ENCODE measurements at regions not wholly inside any gene's neighbourhood (a gene's known extent, or its start where the extent isn't known, plus 50 kb on each side); places are given as distances from the start of the nearest gene placed in this dataset.
"Not testable (repeated sequence)": the region's sequence is repeated elsewhere in the genome, so short reads cannot be mapped to it uniquely, and the experiment has no call there.

DNA sequence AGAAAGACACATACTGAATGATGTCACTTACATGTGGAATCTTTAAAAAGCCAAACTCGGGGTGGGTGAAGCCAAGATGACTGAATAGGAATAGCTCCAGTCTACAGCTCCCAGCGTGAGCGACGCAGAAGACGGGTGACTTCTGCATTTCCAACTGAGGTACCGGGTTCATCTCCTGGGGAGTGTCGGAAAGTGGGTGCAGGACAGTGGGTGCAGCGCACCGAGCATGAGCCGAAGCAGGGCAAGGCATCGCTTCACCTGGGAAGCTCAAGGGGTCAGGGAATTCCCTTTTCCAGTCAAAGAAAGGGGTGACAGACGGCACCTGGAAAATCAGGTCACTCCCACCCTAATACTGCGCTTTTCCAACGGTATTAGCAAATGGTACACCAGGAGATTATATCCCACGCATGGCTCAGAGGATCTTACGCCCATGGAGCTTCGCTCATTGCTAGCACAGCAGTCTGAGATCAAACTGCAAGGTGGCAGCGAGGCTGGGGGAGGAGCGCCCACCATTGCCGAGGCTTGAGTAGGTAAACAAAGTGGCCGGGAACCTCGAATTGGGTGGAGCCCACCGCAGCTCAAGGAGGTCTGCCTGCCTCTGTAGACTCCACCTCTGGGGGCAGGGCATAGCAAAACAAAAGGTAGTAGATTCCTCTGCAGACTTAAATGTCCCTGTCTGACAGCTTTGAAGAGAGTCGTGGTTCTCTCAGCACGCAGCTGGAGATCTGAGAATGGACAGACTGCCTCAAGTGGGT is 103.0 kb upstream of the TMEM45B start:
- not testable (repeated sequence) for TF ChIP-seq CTCF (IDR thresholded peaks at IDR 0.05); POLR2AphosphoS5 (IDR thresholded peaks at IDR 0.05; ENCODE audit: low read depth, low read length); SIN3A (IDR thresholded peaks at IDR 0.05; ENCODE audit: borderline replicate concordance, insufficient read depth, low read depth, low read length); REST (IDR thresholded peaks at IDR 0.05; ENCODE audit: insufficient read depth in 1 of 2, low read depth in 2 of 2, low read length in 1 of 2); TCF7L2 (IDR thresholded peaks at IDR 0.05; ENCODE audit: low read depth, low read length)
